ENCODE measurements at regions not wholly inside any gene's neighbourhood (a gene's known extent, or its start where the extent isn't known, plus 50 kb on each side); places are given as distances from the start of the nearest gene placed in this dataset.

DNA sequence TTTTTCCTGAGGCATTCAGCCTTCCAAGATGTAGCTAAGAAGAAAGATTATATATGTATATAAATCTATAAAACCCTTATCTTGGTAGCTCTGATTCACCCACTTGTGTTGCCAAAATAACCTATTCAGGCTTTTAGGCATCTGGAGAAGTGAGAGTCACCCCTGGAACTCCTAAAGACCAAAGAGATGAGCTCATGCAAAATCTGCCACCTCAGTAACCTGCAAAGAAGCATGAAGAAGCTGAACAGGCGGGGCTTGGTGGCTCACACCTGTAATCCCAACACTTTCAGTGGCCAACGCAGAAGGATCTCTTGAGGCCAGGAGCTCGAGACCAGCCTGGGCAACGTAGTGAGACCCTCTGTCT lies 393.7 kb downstream of the FOXO1 start:
- H3K36me3 ChIP-seq (ENCODE audit: insufficient read depth in 1 of 2, low read depth in 1 of 2) = no peaks in the 10 kb centered on the region
- H3K4me1 ChIP-seq = peaks cover 13% of the 10 kb centered on the region
- intact Hi-C loops (cut with DNase I) = no loop called here
- DNase-seq = no peak
- 94 to 99% (median 98%) methylated on average over 4 of the region's 4 CpGs for WGBS, 3 donors
- H3K9me3 ChIP-seq = no peaks in the 10 kb centered on the region
- TF ChIP-seq, protein P1, sequence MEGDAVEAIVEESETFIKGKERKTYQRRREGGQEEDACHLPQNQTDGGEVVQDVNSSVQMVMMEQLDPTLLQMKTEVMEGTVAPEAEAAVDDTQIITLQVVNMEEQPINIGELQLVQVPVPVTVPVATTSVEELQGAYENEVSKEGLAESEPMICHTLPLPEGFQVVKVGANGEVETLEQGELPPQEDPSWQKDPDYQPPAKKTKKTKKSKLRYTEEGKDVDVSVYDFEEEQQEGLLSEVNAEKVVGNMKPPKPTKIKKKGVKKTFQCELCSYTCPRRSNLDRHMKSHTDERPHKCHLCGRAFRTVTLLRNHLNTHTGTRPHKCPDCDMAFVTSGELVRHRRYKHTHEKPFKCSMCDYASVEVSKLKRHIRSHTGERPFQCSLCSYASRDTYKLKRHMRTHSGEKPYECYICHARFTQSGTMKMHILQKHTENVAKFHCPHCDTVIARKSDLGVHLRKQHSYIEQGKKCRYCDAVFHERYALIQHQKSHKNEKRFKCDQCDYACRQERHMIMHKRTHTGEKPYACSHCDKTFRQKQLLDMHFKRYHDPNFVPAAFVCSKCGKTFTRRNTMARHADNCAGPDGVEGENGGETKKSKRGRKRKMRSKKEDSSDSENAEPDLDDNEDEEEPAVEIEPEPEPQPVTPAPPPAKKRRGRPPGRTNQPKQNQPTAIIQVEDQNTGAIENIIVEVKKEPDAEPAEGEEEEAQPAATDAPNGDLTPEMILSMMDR (IDR thresholded peaks at IDR 0.05) = no peak
- ATAC-seq = no peak
- no peaks in the 10 kb centered on the region for H3K27me3 ChIP-seq (ENCODE audit: insufficient read depth in 3 of 3, low read length in 2 of 3)
- H3K27ac ChIP-seq = no peak overlapping the region
- no peak overlapping the region for H3K4me3 ChIP-seq

DNA sequence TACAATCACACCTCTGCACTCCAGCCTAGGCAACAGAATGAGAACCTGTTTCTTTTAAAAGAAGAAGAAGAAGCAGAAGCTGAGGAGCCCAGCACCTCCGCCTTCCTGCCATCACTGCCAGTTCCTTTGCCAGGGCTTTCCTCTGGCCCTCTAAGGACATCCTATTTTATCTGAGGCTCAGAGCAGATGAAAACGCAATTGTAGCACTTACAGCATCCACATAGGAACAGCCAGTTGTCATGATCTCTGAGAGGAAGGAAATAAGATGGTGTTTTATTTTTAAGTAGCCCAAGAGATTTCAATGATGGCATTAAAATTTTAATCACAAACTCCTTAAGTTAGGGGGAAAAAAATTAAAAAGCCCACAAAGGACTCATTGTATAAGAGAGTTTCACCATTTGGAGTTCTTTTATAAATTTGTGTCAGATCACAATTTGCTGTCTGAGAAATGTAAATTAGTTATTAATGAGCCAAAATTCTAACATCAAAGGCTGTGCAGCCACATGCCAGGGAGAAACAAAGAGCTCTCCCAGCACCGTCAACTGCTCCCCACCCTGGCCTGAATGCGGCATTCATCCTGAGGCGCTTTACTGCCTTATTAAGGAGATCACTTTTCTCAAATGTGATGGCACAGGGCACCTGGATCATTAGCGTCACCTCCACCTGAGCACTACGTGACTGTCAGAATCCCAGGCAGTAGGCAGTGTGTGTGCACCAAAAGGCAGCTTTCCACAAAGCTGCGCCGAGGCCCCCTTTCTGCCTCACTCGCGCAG lies 393.0 kb downstream of the FOXO1 start:
- WGBS, 3 donors = 92 to 94% (median 92%) methylated on average over 11 of the region's 11 CpGs

DNA sequence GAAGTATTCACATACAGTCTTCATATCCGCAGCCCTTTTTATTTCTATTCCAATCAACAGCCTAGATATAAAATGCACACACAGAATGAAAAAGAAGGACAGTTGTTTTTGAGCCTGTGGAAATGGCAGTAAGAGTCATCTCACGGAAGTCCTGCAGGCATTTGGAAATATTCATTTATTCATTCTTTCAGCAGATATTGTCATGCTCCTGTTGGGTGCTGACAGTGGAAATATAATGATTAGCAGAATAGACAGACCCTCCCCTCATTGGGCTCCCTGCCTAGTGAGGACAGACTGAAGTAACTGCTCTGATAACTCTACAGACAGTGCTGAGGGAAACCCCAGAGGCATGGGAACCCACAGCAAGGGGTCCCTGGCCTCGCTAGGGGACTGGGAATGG lies 392.3 kb downstream of the FOXO1 start:
- TF ChIP-seq, protein P1 (IDR thresholded peaks at IDR 0.05) = no peak
- no peak overlapping the region for H3K4me3 ChIP-seq
- WGBS, 3 donors = 92 to 98% (median 97%) methylated on average over 3 of the region's 3 CpGs
- no peaks in the 10 kb centered on the region for H3K9me3 ChIP-seq
- H3K36me3 ChIP-seq (ENCODE audit: insufficient read depth in 1 of 2, low read depth in 1 of 2) = no peaks in the 10 kb centered on the region
- no peaks in the 10 kb centered on the region for H3K27me3 ChIP-seq (ENCODE audit: insufficient read depth in 3 of 3, low read length in 2 of 3)
- H3K27ac ChIP-seq = no peak overlapping the region
- peaks cover 13% of the 10 kb centered on the region for H3K4me1 ChIP-seq
- intact Hi-C loops (cut with DNase I) = no loop called here
- DNase-seq = no peak
- ATAC-seq = no peak

More for the DNA sequence above, 393.0 kb downstream of the FOXO1 start:
- Histone ChIP-seq H3K9me3 (no peaks in the 10 kb centered on the region), H3K4me1 (peaks cover 13% of the 10 kb centered on the region), H3K27me3 (ENCODE audit: insufficient read depth in 3 of 3, low read length in 2 of 3) (no peaks in the 10 kb centered on the region), H3K4me3 (no peak overlapping the region), H3K36me3 (ENCODE audit: insufficient read depth in 1 of 2, low read depth in 1 of 2) (no peaks in the 10 kb centered on the region), H3K27ac (no peak overlapping the region)
- TF ChIP-seq, protein P1 (IDR thresholded peaks at IDR 0.05) = no peak
- DNase-seq (no peak), ATAC-seq (no peak)
- intact Hi-C loops (cut with DNase I) = no loop called here

DNA sequence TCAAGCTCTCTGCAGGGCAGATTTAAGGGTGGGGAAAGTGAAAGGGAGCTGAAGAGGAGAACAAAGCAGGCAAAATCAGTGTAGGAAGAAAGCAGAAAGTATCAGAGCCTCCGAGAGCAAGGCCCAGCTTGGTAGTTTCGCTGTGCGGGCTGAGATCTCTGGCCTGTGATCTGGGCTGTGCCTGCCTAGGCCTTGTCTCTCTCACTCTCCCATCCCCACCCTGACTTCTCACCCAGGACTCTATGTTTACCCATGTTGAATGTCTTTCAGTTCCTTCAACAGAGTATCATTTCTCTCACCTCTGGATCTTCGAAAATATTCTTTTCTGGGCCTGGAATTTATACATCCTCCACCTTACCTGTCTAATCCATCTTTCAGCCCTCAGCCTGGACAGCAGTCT lies 391.3 kb downstream of the FOXO1 start:
- Histone ChIP-seq H3K4me3 (no peak overlapping the region), H3K9me3 (no peaks in the 10 kb centered on the region), H3K36me3 (ENCODE audit: insufficient read depth in 1 of 2, low read depth in 1 of 2) (no peaks in the 10 kb centered on the region), H3K27ac (no peak overlapping the region), H3K27me3 (ENCODE audit: insufficient read depth in 3 of 3, low read length in 2 of 3) (no peaks in the 10 kb centered on the region), H3K4me1 (peaks cover 13% of the 10 kb centered on the region)
- intact Hi-C loops (cut with DNase I) = no loop called here
- no peak for ATAC-seq
- TF ChIP-seq, protein P1 (IDR thresholded peaks at IDR 0.05) = no peak
- 93 to 100% (median 99%) methylated on average over 4 of the region's 4 CpGs for WGBS, 3 donors
- DNase-seq = no peak

DNA sequence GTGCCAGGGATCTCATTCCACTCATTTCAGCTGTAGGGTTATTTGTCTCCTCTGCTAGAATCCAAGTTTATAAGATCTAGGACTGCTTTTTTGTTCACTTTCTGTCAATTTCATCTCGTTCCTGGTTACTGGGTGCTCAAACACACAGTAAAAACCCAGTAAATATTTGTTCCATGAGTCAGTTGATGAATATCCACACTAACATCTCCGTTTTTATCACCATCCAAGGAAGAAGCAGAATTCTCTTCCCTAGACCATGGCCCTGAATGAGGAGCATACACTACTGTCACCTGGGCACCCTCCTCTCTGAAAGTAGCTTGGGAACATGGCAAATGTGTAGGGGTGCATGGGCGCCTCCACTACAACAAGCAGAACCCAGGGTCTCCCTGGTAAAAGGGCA lies 390.8 kb downstream of the FOXO1 start:
- WGBS, 3 donors = 90 to 95% (median 90%) methylated on average over 3 of the region's 3 CpGs
- TF ChIP-seq, protein P1 (IDR thresholded peaks at IDR 0.05) = no peak
- DNase-seq = no peak
- H3K27me3 ChIP-seq (ENCODE audit: insufficient read depth in 3 of 3, low read length in 2 of 3) = no peaks in the 10 kb centered on the region
- no peaks in the 10 kb centered on the region for H3K9me3 ChIP-seq
- H3K4me3 ChIP-seq = no peak overlapping the region
- peaks cover 13% of the 10 kb centered on the region for H3K4me1 ChIP-seq
- no peak for ATAC-seq
- intact Hi-C loops (cut with DNase I) = no loop called here
- no peak overlapping the region for H3K27ac ChIP-seq
- no peaks in the 10 kb centered on the region for H3K36me3 ChIP-seq (ENCODE audit: insufficient read depth in 1 of 2, low read depth in 1 of 2)
